ENCODE measurements at regions not wholly inside any gene's neighbourhood (a gene's known extent, or its start where the extent isn't known, plus 50 kb on each side); places are given as distances from the start of the nearest gene placed in this dataset.

- no peaks in the 10 kb centered on the region for H3K9me3 ChIP-seq (replicated peaks; ENCODE audit: control insufficient read depth, insufficient read depth, low read length)
- no peak overlapping the region for H3K27ac ChIP-seq (ENCODE audit: insufficient read depth, low read depth, low read length)
- no peak overlapping the region for H2AFZ ChIP-seq (ENCODE audit: low read depth, low read length)
- peaks cover 41% of the 10 kb centered on the region for H3K4me1 ChIP-seq (ENCODE audit: control insufficient read depth, extremely low read depth, insufficient read depth, low read length)
- FAIRE-seq (no peak), DNase-seq (ENCODE audit: low read depth, low spot score) (no peak)
- CTCF ChIA-PET: no interaction called here
- no peaks in the 10 kb centered on the region for H3K9me1 ChIP-seq (replicated peaks; ENCODE audit: control insufficient read depth, extremely low read depth, insufficient read depth, low read length)
- H3K79me2 ChIP-seq (ENCODE audit: control insufficient read depth, insufficient read depth, low read length): no peaks in the 10 kb centered on the region
- BruUV-seq (replicated peaks): no TSS peak
- POLR2A ChIA-PET: no interaction called here
- TF ChIP-seq EZH2 (IDR thresholded peaks at IDR 0.05; ENCODE audit: borderline replicate concordance, low read depth, low read length, severe bottlenecking) (no peak), GATA2 (IDR thresholded peaks at IDR 0.05; ENCODE audit: insufficient read depth, insufficient read length, low read depth, low read length) (no peak), FOS (IDR thresholded peaks at IDR 0.05; ENCODE audit: borderline replicate concordance, insufficient read depth, low read length) (no peak), JUN (IDR thresholded peaks at IDR 0.05; ENCODE audit: borderline replicate concordance, insufficient read depth, insufficient read length, low read depth) (no peak), CTCF (IDR thresholded peaks at IDR 0.05; ENCODE audit: extremely low read depth in 1 of 2, insufficient read depth in 1 of 2, low read depth in 1 of 2, low read length in 2 of 2) (no peak), POLR2A (IDR thresholded peaks at IDR 0.05; ENCODE audit: low read depth, low read length) (no peak), MYC (IDR thresholded peaks at IDR 0.05; ENCODE audit: low read depth, low read length) (no peak), POLR2AphosphoS5 (IDR thresholded peaks at IDR 0.05; ENCODE audit: insufficient read depth, low read depth, low read length) (no peak), MAX (IDR thresholded peaks at IDR 0.05; ENCODE audit: insufficient read depth, insufficient read length) (no peak)
- intact Hi-C loops (cut with micrococcal nuclease) (no loop called here), dilution Hi-C loops (cut with MboI; ENCODE audit: extremely low pct_ligation_motif_present, low sequenced_read_pairs) (no loop called here)
- H3K36me3 ChIP-seq (ENCODE audit: control insufficient read depth in 2 of 2, extremely low read depth in 1 of 2, insufficient read depth in 2 of 2, low read length in 2 of 2): no peaks in the 10 kb centered on the region
- no peaks in the 10 kb centered on the region for H4K20me1 ChIP-seq (replicated peaks; ENCODE audit: control insufficient read depth, extremely low read depth, insufficient read depth, low read length)
- H3K4me2 ChIP-seq (ENCODE audit: insufficient read depth, low read length): no peak overlapping the region
- H3K27me3 ChIP-seq (ENCODE audit: control insufficient read depth in 2 of 2, insufficient read depth in 2 of 2, low read length in 2 of 2): no peaks in the 10 kb centered on the region
- H3K9ac ChIP-seq (replicated peaks; ENCODE audit: extremely low read depth, insufficient read depth, low read length): no peak overlapping the region
- no peak overlapping the region for H3K4me3 ChIP-seq (replicated peaks in 1 of 3; ENCODE audit: insufficient read depth in 1 of 3, low read depth in 1 of 3, low read length in 3 of 3)
These were observed 118.4 kb upstream of the HAAO start for GRCh38 chr2:42910645-42911405.

Data from endothelial cell of umbilical vein (primary cell).